ENCODE measurements at regions not wholly inside any gene's neighbourhood (a gene's known extent, or its start where the extent isn't known, plus 50 kb on each side); places are given as distances from the start of the nearest gene placed in this dataset.

GRCh38 chr3:73315706-73316105 lies 254.2 kb downstream of the EBLN2 start:
- H3K27ac ChIP-seq (ENCODE audit: low read depth, low read length, poor library complexity, severe bottlenecking): no peak overlapping the region
- TF ChIP-seq CTCF (IDR thresholded peaks at IDR 0.05; ENCODE audit: low read length) (no peak), EZH2 (IDR thresholded peaks at IDR 0.05; ENCODE audit: borderline replicate concordance, low read length) (no peak)
- H3K79me2 ChIP-seq (ENCODE audit: insufficient read depth, low read length): no peaks in the 10 kb centered on the region
- no peaks in the 10 kb centered on the region for H3K27me3 ChIP-seq (ENCODE audit: insufficient read depth, low read length)
- H4K20me1 ChIP-seq (ENCODE audit: insufficient read depth, low read length): no peaks in the 10 kb centered on the region
- H3K36me3 ChIP-seq (ENCODE audit: insufficient read depth, low read length): no peaks in the 10 kb centered on the region
- H3K4me3 ChIP-seq (ENCODE audit: low read depth, low read length, poor library complexity, severe bottlenecking): no peak overlapping the region
- no peak overlapping the region for H2AFZ ChIP-seq (ENCODE audit: low read length)
- H3K9me2 ChIP-seq (ENCODE audit: low read depth, low read length): no peaks in the 10 kb centered on the region
- H3K4me2 ChIP-seq (ENCODE audit: low read length): no peak overlapping the region
- H3K4me1 ChIP-seq (ENCODE audit: insufficient read depth, low read length, severe bottlenecking): no peaks in the 10 kb centered on the region
- H3F3A ChIP-seq (ENCODE audit: insufficient read depth, low read length): no peaks in the 10 kb centered on the region
- H3K9me3 ChIP-seq (ENCODE audit: low read length): no peaks in the 10 kb centered on the region
- H3K9ac ChIP-seq (ENCODE audit: low read length): no peak overlapping the region

GRCh38 chr3:73319179-73319769 lies 257.8 kb downstream of the EBLN2 start:
- Histone ChIP-seq H4K20me1 (ENCODE audit: insufficient read depth, low read length) (no peaks in the 10 kb centered on the region), H3K4me3 (ENCODE audit: low read depth, low read length, poor library complexity, severe bottlenecking) (no peak overlapping the region), H3K4me1 (ENCODE audit: insufficient read depth, low read length, severe bottlenecking) (no peaks in the 10 kb centered on the region), H3K27me3 (ENCODE audit: insufficient read depth, low read length) (no peaks in the 10 kb centered on the region), H3K4me2 (ENCODE audit: low read length) (no peak overlapping the region), H3K9me2 (ENCODE audit: low read depth, low read length) (no peaks in the 10 kb centered on the region), H3F3A (ENCODE audit: insufficient read depth, low read length) (no peaks in the 10 kb centered on the region), H3K79me2 (ENCODE audit: insufficient read depth, low read length) (no peaks in the 10 kb centered on the region), H2AFZ (ENCODE audit: low read length) (no peak overlapping the region), H3K27ac (ENCODE audit: low read depth, low read length, poor library complexity, severe bottlenecking) (no peak overlapping the region), H3K36me3 (ENCODE audit: insufficient read depth, low read length) (no peaks in the 10 kb centered on the region), H3K9me3 (ENCODE audit: low read length) (no peaks in the 10 kb centered on the region), H3K9ac (ENCODE audit: low read length) (no peak overlapping the region)
- TF ChIP-seq EZH2 (IDR thresholded peaks at IDR 0.05; ENCODE audit: borderline replicate concordance, low read length): no peak
- TF ChIP-seq CTCF (IDR thresholded peaks at IDR 0.05; ENCODE audit: low read length): no peak

GRCh38 chr3:73321286-73321999 lies 260.0 kb downstream of the EBLN2 start:
- no peak overlapping the region for H3K9ac ChIP-seq (ENCODE audit: low read length)
- H3K4me2 ChIP-seq (ENCODE audit: low read length): no peak overlapping the region
- H3F3A ChIP-seq (ENCODE audit: insufficient read depth, low read length): no peaks in the 10 kb centered on the region
- no peak for TF ChIP-seq CTCF (IDR thresholded peaks at IDR 0.05; ENCODE audit: low read length)
- no peak for TF ChIP-seq EZH2 (IDR thresholded peaks at IDR 0.05; ENCODE audit: borderline replicate concordance, low read length)
- no peaks in the 10 kb centered on the region for H3K9me3 ChIP-seq (ENCODE audit: low read length)
- no peak overlapping the region for H3K4me3 ChIP-seq (ENCODE audit: low read depth, low read length, poor library complexity, severe bottlenecking)
- H4K20me1 ChIP-seq (ENCODE audit: insufficient read depth, low read length): no peaks in the 10 kb centered on the region
- H3K36me3 ChIP-seq (ENCODE audit: insufficient read depth, low read length): no peaks in the 10 kb centered on the region
- no peak overlapping the region for H2AFZ ChIP-seq (ENCODE audit: low read length)
- no peaks in the 10 kb centered on the region for H3K27me3 ChIP-seq (ENCODE audit: insufficient read depth, low read length)
- no peaks in the 10 kb centered on the region for H3K4me1 ChIP-seq (ENCODE audit: insufficient read depth, low read length, severe bottlenecking)
- H3K27ac ChIP-seq (ENCODE audit: low read depth, low read length, poor library complexity, severe bottlenecking): no peak overlapping the region
- H3K9me2 ChIP-seq (ENCODE audit: low read depth, low read length): no peaks in the 10 kb centered on the region
- no peaks in the 10 kb centered on the region for H3K79me2 ChIP-seq (ENCODE audit: insufficient read depth, low read length)
